NT2/D1 (cell line): ENCODE measurements at regions not wholly inside any gene's neighbourhood (a gene's known extent, or its start where the extent isn't known, plus 50 kb on each side); places are given as distances from the start of the nearest gene placed in this dataset.

Source experiments
- DNase-seq: peaks from one replicate; pipeline ENCODE4 v3.0.0-alpha.2; 2011; ENCODE audit warnings: low read depth, low spot score
- H3K27me3 ChIP-seq: 2 replicates; pipeline ENCODE4 v1.6.0; 2011; ENCODE audit warnings: mild to moderate bottlenecking; ENCODE audit not compliant: insufficient read length, insufficient read depth
- H3K36me3 ChIP-seq: 2 replicates; pipeline ENCODE4 v1.6.1; 2011; ENCODE audit warnings: mild to moderate bottlenecking, low read length, mixed read lengths; ENCODE audit not compliant: insufficient read depth, insufficient read length
- H3K4me1 ChIP-seq: 2 replicates; pipeline ENCODE4 v1.5.1; 2011; ENCODE audit not compliant: insufficient read depth, insufficient read length
- H3K4me3 ChIP-seq: 2 replicates; pipeline ENCODE4 v1.5.1; 2011; ENCODE audit warnings: low read depth; ENCODE audit not compliant: insufficient read length
- H3K9ac ChIP-seq: 2 replicates; pipeline ENCODE4 v1.6.0; 2011; ENCODE audit warnings: low read depth; ENCODE audit not compliant: insufficient read length
- H3K9me3 ChIP-seq: 2 replicates; pipeline ENCODE4 v1.5.1; 2011; ENCODE audit warnings: mild to moderate bottlenecking, low read length; ENCODE audit not compliant: insufficient read depth
- SUZ12 ChIP-seq: IDR thresholded peaks from 2 replicates; pipeline ENCODE4 v1.6.1; 2011; ENCODE audit not compliant: insufficient read length, insufficient read depth; ENCODE audit errors: extremely low read depth
- YY1 ChIP-seq: IDR thresholded peaks from 2 replicates; pipeline ENCODE4 v1.6.1; 2011; ENCODE audit not compliant: insufficient read length, insufficient read depth
- ZNF274 ChIP-seq: IDR thresholded peaks from 2 replicates; pipeline ENCODE4 v1.6.1; 2011; ENCODE audit warnings: mild to moderate bottlenecking, low read depth, low read length

DNA sequence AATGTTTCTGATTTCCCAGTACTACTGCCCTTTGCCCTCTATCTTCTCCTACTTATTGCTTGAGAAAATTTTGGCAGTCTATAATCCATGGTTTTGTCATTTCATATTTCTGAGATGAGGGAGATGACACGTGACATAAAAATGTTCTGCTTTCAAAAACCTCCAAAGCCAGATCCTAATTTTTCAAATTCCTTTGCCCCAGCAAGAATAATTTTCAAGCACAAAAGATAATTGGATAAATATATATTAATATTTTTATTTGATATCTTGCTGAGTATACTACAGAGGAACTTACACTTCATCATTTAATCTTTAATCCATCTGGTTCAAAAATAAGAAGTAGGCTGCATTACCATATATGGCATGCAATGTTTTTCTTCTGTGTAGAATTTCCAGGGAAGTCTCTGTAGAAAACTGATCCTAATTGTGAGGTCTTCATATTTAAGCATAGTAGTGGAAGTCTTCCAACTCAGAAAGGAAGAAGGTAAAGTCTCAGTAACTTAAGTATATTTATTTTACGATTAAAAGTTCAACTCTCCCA is 1738.8 kb downstream of the EFNA5 start:
- H3K9me3 ChIP-seq: no peaks in the 10 kb centered on the region
- H3K36me3 ChIP-seq: no peaks in the 10 kb centered on the region
- no peak for DNase-seq
- TF ChIP-seq YY1 (no peak), ZNF274 (no peak), SUZ12 (no peak)
- no peaks in the 10 kb centered on the region for H3K27me3 ChIP-seq
- no peaks in the 10 kb centered on the region for H3K4me1 ChIP-seq
- no peak overlapping the region for H3K9ac ChIP-seq
- H3K4me3 ChIP-seq: no peak overlapping the region

DNA sequence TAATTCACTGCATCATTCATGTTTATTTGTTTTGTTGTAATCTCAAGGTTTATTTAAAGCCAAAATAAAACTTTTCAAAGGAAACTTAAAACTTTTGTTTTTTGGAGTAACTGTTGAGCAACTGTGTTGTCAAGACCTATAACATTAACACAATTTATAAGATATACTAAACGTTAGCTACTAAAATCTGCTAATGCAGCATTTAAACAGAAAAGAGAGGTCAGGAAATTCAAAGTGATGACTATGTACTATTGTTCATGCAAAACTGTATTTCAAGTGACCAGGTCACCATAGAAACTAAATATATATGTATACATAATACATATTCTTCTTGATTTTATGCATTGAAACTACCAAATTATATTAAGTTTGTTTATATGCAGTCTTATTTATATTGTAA is 1740.9 kb downstream of the EFNA5 start:
- Histone ChIP-seq H3K27me3 (no peaks in the 10 kb centered on the region), H3K36me3 (no peaks in the 10 kb centered on the region), H3K9me3 (no peaks in the 10 kb centered on the region), H3K4me1 (no peaks in the 10 kb centered on the region), H3K4me3 (no peak overlapping the region), H3K9ac (no peak overlapping the region)
- DNase-seq: no peak
- TF ChIP-seq YY1 (no peak), ZNF274 (no peak), SUZ12 (no peak)

DNA sequence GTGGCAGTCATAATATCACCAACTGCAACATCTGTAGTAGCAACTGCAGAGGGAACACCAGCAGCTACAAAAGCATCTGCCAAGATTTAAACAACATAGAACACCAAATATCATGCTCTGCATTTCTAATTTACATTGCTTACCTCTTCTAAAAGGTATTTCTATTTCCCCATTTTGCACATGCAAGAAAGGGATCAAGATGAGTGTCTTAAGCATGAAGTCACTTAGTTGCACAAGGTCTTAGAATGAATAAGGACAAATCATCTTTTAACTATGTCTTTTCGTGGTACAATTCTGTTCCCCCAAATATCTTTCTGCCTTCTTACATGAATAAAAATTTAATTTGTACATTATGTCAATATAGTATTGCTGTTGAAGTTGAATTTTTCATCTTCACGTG is 1746.4 kb downstream of the EFNA5 start:
- no peaks in the 10 kb centered on the region for H3K27me3 ChIP-seq

DNA sequence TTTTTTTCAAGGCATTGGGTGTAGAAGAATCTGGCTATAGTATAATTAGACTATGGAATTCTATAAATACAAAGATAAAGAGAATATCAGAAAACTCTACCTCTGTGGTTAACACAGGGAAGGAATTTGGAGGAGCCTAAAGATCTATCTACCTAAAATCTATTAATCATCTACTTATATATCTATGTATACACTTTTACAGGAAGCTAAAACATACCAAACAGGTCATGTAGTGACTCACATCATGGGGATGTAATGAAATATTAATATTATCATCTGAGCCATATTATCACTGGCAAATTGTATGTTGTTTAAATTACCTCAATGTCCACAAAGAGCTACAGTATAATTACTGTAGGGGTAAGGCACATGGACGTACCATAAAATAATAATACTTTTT is 1748.2 kb downstream of the EFNA5 start:
- DNase-seq: no peak
- H3K4me1 ChIP-seq: no peaks in the 10 kb centered on the region
- H3K36me3 ChIP-seq: no peaks in the 10 kb centered on the region
- TF ChIP-seq ZNF274 (no peak), YY1 (no peak), SUZ12 (no peak)
- no peaks in the 10 kb centered on the region for H3K9me3 ChIP-seq
- no peak overlapping the region for H3K9ac ChIP-seq
- H3K27me3 ChIP-seq: no peaks in the 10 kb centered on the region
- H3K4me3 ChIP-seq: no peak overlapping the region

More for the DNA sequence above, 1746.4 kb downstream of the EFNA5 start:
- H3K4me3 ChIP-seq: no peak overlapping the region
- no peak overlapping the region for H3K9ac ChIP-seq
- H3K9me3 ChIP-seq: no peaks in the 10 kb centered on the region
- TF ChIP-seq YY1: no peak
- TF ChIP-seq ZNF274: no peak
- no peak for TF ChIP-seq SUZ12
- H3K4me1 ChIP-seq: no peaks in the 10 kb centered on the region
- DNase-seq: no peak
- no peaks in the 10 kb centered on the region for H3K36me3 ChIP-seq

DNA sequence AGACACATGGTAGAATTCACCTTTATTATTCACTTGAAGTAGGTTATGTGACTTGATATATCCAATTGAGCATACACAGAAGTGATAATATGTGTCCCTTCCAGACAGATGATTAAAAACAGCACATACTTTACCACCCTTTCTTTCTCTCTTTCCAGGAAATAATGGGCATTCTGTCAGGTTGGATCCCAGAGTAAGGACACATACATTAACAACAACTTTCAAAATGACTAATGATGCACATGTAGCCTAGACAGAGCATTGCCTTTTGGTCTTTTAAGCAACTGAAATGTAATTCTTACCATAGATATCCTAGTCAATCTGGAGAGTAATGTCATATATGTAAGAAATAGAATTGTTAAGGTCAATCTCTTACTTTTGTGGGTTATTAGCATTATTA is 1748.7 kb downstream of the EFNA5 start:
- no peak overlapping the region for H3K4me3 ChIP-seq

DNA sequence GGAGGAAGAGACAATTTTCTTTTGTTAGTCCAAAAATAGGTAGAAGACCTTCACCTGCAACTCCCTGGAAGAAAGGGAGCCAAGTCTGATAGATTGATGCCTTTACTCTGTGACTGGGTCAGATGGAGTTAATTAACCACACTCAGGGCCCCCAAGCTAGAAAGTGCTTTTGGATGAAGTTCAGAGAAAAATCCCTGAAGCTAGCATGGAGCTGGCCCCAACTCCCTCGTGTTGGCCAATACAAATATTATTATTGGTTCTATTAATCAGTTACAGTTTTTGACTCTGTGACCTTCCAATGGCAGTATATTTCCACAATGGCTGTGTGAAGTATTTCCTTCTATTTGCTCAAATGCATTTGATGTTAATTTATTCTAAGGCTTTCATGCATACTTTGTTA is 1753.5 kb downstream of the EFNA5 start:
- H3K27me3 ChIP-seq: no peaks in the 10 kb centered on the region
- H3K4me3 ChIP-seq: no peak overlapping the region
- no peak overlapping the region for H3K9ac ChIP-seq
- no peak for DNase-seq
- no peaks in the 10 kb centered on the region for H3K4me1 ChIP-seq
- H3K9me3 ChIP-seq: no peaks in the 10 kb centered on the region
- no peaks in the 10 kb centered on the region for H3K36me3 ChIP-seq
- no peak for TF ChIP-seq SUZ12
- TF ChIP-seq YY1: no peak
- no peak for TF ChIP-seq ZNF274

More for the DNA sequence above, 1748.7 kb downstream of the EFNA5 start:
- H3K4me1 ChIP-seq: no peaks in the 10 kb centered on the region
- no peaks in the 10 kb centered on the region for H3K36me3 ChIP-seq
- no peaks in the 10 kb centered on the region for H3K27me3 ChIP-seq
- no peak for TF ChIP-seq ZNF274
- no peak for TF ChIP-seq YY1
- TF ChIP-seq SUZ12: no peak
- no peak for DNase-seq
- no peak overlapping the region for H3K9ac ChIP-seq
- H3K9me3 ChIP-seq: no peaks in the 10 kb centered on the region

DNA sequence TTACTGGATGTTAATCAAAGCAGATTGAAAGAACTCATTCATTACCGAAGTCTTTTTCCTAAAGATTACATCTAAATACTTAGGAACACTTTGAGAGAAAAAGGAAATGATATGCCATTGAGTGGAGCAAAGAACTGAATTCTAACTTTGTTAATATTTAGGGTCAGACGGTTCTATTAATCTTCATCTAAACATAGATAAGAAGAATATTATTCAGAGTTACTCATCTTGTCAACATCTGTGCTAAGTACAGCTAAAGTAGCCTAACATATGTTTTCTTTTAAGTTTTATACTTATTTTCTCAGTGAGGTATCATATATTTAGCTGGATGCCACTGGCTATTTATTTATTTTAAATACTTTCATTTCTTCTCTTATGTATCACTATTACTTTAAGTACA is 1763.7 kb downstream of the EFNA5 start:
- H3K9me3 ChIP-seq: no peaks in the 10 kb centered on the region
- DNase-seq: no peak

More for the DNA sequence above, 1763.7 kb downstream of the EFNA5 start:
- H3K4me3 ChIP-seq: no peak overlapping the region
- no peak overlapping the region for H3K9ac ChIP-seq
- H3K27me3 ChIP-seq: no peaks in the 10 kb centered on the region
- H3K36me3 ChIP-seq: no peaks in the 10 kb centered on the region
- TF ChIP-seq ZNF274 (no peak), SUZ12 (no peak), YY1 (no peak)
- H3K4me1 ChIP-seq: no peaks in the 10 kb centered on the region
